Erythroblast (primary cell): ENCODE measurements at regions not wholly inside any gene's neighbourhood (a gene's known extent, or its start where the extent isn't known, plus 50 kb on each side); places are given as distances from the start of the nearest gene placed in this dataset.

ENCODE experiments used
- GATA1 ChIP-seq: IDR thresholded peaks from 2 replicates; pipeline ENCODE4 v1.6.1; 2011; ENCODE audit warnings: low read depth, mild to moderate bottlenecking, control low read depth, low read length, moderate library complexity
- POLR2A ChIP-seq: IDR thresholded peaks from 2 replicates; pipeline ENCODE4 v1.6.1; 2011; ENCODE audit warnings: mild to moderate bottlenecking, low read length

- no peak for TF ChIP-seq POLR2A
- TF ChIP-seq GATA1 = no peak
Measured at GRCh38 chr1:194618101-194618500, 1431.7 kb upstream of the B3GALT2 start.
